GM12878 (cell line): ENCODE measurements at regions not wholly inside any gene's neighbourhood (a gene's known extent, or its start where the extent isn't known, plus 50 kb on each side); places are given as distances from the start of the nearest gene placed in this dataset.

Experiments
- ATAC-seq: fragments of 200-7000 bp; cut with Tn5 transposase; 3 replicates; pipeline ENCODE4 v1.9.1; 2020; ENCODE audit warnings: mild to moderate bottlenecking, moderate library complexity
- BruUV-seq: library from RNA; stranded (reverse); fragments of 400-500 nt; replicated peaks from 2 replicates; lab custom pipeline; 2021; lab: Mats Ljungman, UMichigan
- CTCF ChIA-PET: fragments of 300-600 bp; sonication (Branson Sonifier 250); formaldehyde crosslinking; extraction: SDS; loops from one replicate; lab custom pipeline; 2021; ENCODE audit warnings: inconsistent platforms; lab: Yijun Ruan, JAX
- POLR2A ChIA-PET: fragments of 350-600 bp; formaldehyde crosslinking; extraction: SDS; loops from one replicate; lab custom pipeline; 2021; ENCODE audit warnings: inconsistent platforms; lab: Charles Lee
- RAD21 ChIA-PET: fragments of 300-600 bp; sonication (Branson Sonifier 250); formaldehyde crosslinking; loops from one replicate; lab custom pipeline; 2023; ENCODE audit warnings: antibody characterized with exemption; ENCODE audit not compliant: unreplicated experiment; lab: Charles Lee
- SMC1A ChIA-PET: fragments of 300-600 bp; sonication (Branson Sonifier 250); formaldehyde crosslinking; loops from one replicate; lab custom pipeline; 2023; ENCODE audit not compliant: unreplicated experiment, uncharacterized antibody; lab: Charles Lee
- DNase-seq: peaks from one replicate; pipeline ENCODE4 v3.0.0-alpha.2; 2011; ENCODE audit warnings: low read depth, low spot score
- FAIRE-seq: peaks from 3 replicates; lab custom pipeline; 2011; peaks lifted over from hg19 to GRCh38; lab: Jason Lieb, UNC
- H2AFZ ChIP-seq: 2 replicates; pipeline ENCODE4 v1.6.0; 2011; ENCODE audit warnings: low read depth, low read length, control low read depth; ENCODE audit not compliant: control insufficient read depth
- H3K27ac ChIP-seq: 2 replicates; pipeline ENCODE4 v1.5.1; 2011; ENCODE audit warnings: control low read depth; ENCODE audit not compliant: control insufficient read depth, insufficient read depth
- H3K27me3 ChIP-seq, 2 experiments: replicated peaks in 1 of 2; 2 replicates each; pipeline versions ENCODE4 v1.6.0 to v1.6.1; 2011; ENCODE audit warnings: low read length in 1 of 2; ENCODE audit not compliant: control insufficient read depth in 2 of 2, insufficient read depth in 2 of 2
- H3K36me3 ChIP-seq, 2 experiments: 2 replicates each; pipeline ENCODE4 v1.5.1; 2011; ENCODE audit warnings: low read length in 1 of 2; ENCODE audit not compliant: control insufficient read depth in 2 of 2, insufficient read depth in 2 of 2
- H3K4me1 ChIP-seq: 2 replicates; pipeline ENCODE4 v1.6.1; 2011; ENCODE audit warnings: mild to moderate bottlenecking, low read length, moderate library complexity, mixed read lengths; ENCODE audit not compliant: control insufficient read depth, insufficient read depth
- H3K4me2 ChIP-seq: 2 replicates; pipeline ENCODE4 v1.6.0; 2011; ENCODE audit warnings: control low read depth; ENCODE audit not compliant: control insufficient read depth, insufficient read depth
- H3K4me3 ChIP-seq: fragments of 200-600 bp; sonication (generic); 2 replicates; pipeline ENCODE4 v1.5.1; 2016
- H3K79me2 ChIP-seq: 2 replicates; pipeline ENCODE4 v1.6.0; 2011; ENCODE audit warnings: low read length; ENCODE audit not compliant: control insufficient read depth, insufficient read depth
- H3K9ac ChIP-seq: 2 replicates; pipeline ENCODE4 v1.8.0; 2011; ENCODE audit warnings: low read length, control low read depth, mixed read lengths; ENCODE audit not compliant: control insufficient read depth, insufficient read depth
- H3K9me3 ChIP-seq: replicated peaks from 3 replicates; pipeline ENCODE4 v1.5.1; 2011; ENCODE audit warnings: mild to moderate bottlenecking, low read length; ENCODE audit not compliant: control insufficient read depth, insufficient read depth
- H4K20me1 ChIP-seq: 2 replicates; pipeline ENCODE4 v1.6.0; 2011; ENCODE audit not compliant: control insufficient read depth, insufficient read depth
- CBX3 ChIP-seq: fragments of 200-600 bp; sonication (generic); IDR thresholded peaks from 2 replicates; pipeline ENCODE4 v1.6.1; 2016; ENCODE audit warnings: low read depth, borderline replicate concordance
- CBX5 ChIP-seq: sonication (generic); IDR thresholded peaks from 2 replicates; pipeline ENCODE4 v1.6.1; 2016; ENCODE audit warnings: low read depth, moderate library complexity, mild to moderate bottlenecking, inconsistent platforms
- EP300 ChIP-seq, 2 experiments: fragments of 150-350 bp in 1 of 2; IDR thresholded peaks; 2 replicates each; pipeline ENCODE4 v1.6.1; 2011 to 2012; ENCODE audit warnings: low read depth in 2 of 2, low read length in 2 of 2, borderline replicate concordance in 1 of 2, improper control_type of control experiment in 1 of 2, inconsistent platforms in 1 of 2; ENCODE audit not compliant: control insufficient read depth in 1 of 2
- EZH2 ChIP-seq: IDR thresholded peaks from 2 replicates; pipeline ENCODE4 v1.6.1; 2012; ENCODE audit warnings: low read depth, mild to moderate bottlenecking, control low read depth, inconsistent platforms, low read length, borderline replicate concordance; ENCODE audit not compliant: control insufficient read depth
- GABPA ChIP-seq: IDR thresholded peaks from 2 replicates; pipeline ENCODE4 v1.6.1; 2014; ENCODE audit warnings: antibody characterized with exemption, low read depth, mild to moderate bottlenecking, inconsistent platforms
- IRF3 ChIP-seq: fragments of 450-650 bp; IDR thresholded peaks from 2 replicates; pipeline ENCODE4 v1.6.1; 2014; ENCODE audit warnings: mild to moderate bottlenecking
- IRF5 ChIP-seq: fragments of 450-650 bp; IDR thresholded peaks from 2 replicates; pipeline ENCODE4 v1.6.1; 2017; ENCODE audit warnings: borderline replicate concordance
- MTA2 ChIP-seq: fragments of 450-650 bp; IDR thresholded peaks from 2 replicates; pipeline ENCODE4 v1.6.1; 2016; ENCODE audit warnings: low read depth, mild to moderate bottlenecking, moderate library complexity
- PKNOX1 ChIP-seq: fragments of 450-650 bp; IDR thresholded peaks from 2 replicates; pipeline ENCODE4 v1.6.1; 2016; ENCODE audit warnings: mild to moderate bottlenecking
- RAD51 ChIP-seq: fragments of 450-650 bp; IDR thresholded peaks from 2 replicates; pipeline ENCODE4 v1.6.1; 2016; ENCODE audit warnings: moderate library complexity, mild to moderate bottlenecking, inconsistent platforms
- SPI1 ChIP-seq: IDR thresholded peaks from 2 replicates; pipeline ENCODE4 v1.6.1; 2011; ENCODE audit warnings: low read depth, mild to moderate bottlenecking, low read length, moderate library complexity, borderline replicate concordance; ENCODE audit not compliant: insufficient read depth
- TCF3 ChIP-seq: IDR thresholded peaks from 2 replicates; pipeline ENCODE4 v1.6.1; 2012; ENCODE audit warnings: low read depth, mild to moderate bottlenecking, low read length, borderline replicate concordance; ENCODE audit not compliant: insufficient read depth
- ZNF384 ChIP-seq: IDR thresholded peaks from 2 replicates; pipeline ENCODE4 v1.6.1; 2012; ENCODE audit warnings: low read depth, mild to moderate bottlenecking, low read length, improper control_type of control experiment, borderline replicate concordance
- WGBS: methylation state at CpG from one replicate; pipeline ENCODE4 v1.1.6; 2016; ENCODE audit warnings: low lambda C conversion rate; ENCODE audit not compliant: insufficient replicate concordance, insufficient coverage; ENCODE audit errors: missing lambda C conversion rate; 5-methylcytosine and 5-hydroxymethylcytosine counted together
- in situ Hi-C: fragments of 300-500 bp; cut with MboI; formaldehyde crosslinking; loops from 9 replicates; pipeline ENCODE4 v1.14.3; 2018; ENCODE audit warnings: mixed read lengths
- intact Hi-C: fragments of 100-400 bp; cut with micrococcal nuclease; formaldehyde crosslinking; loops from one replicate; pipeline ENCODE4 v1.14.2; 2022; ENCODE audit not compliant: unreplicated experiment

GRCh38 chr12:20305470-20305869 lies 62.9 kb upstream of the PDE3A start (continued):
- TF ChIP-seq IRF3 = no peak
- no peak for TF ChIP-seq CBX3
- no peak for TF ChIP-seq EZH2
- TF ChIP-seq TCF3 = no peak
- TF ChIP-seq MTA2 = no peak
- no peak for TF ChIP-seq CBX5
- TF ChIP-seq PKNOX1 = no peak

GRCh38 chr12:20309504-20310148 lies 58.7 kb upstream of the PDE3A start:
- Histone ChIP-seq H3K4me2 (no peak overlapping the region), H3K27me3 (no peaks in the 10 kb centered on the region), H3K79me2 (no peaks in the 10 kb centered on the region), H3K4me3 (no peak overlapping the region), H3K9ac (no peak overlapping the region), H3K36me3 (no peaks in the 10 kb centered on the region), H4K20me1 (no peaks in the 10 kb centered on the region), H3K27ac (no peak overlapping the region), H3K4me1 (no peaks in the 10 kb centered on the region), H3K9me3 (no peaks in the 10 kb centered on the region), H2AFZ (no peak overlapping the region)
- 28% methylated on average over 4 of the region's 4 CpGs for WGBS
- no peak for ATAC-seq
- no peak for DNase-seq
- in situ Hi-C loops = no loop called here
- intact Hi-C loops = no loop called here
- no peak for TF ChIP-seq CBX3
- TF ChIP-seq RAD51 = no peak
- TF ChIP-seq SPI1 = no peak
- TF ChIP-seq IRF5 = no peak
- no peak for TF ChIP-seq EP300 (IDR thresholded peaks at IDR 0.05; ENCODE audit: borderline replicate concordance in 1 of 2, control insufficient read depth in 1 of 2, low read depth in 2 of 2, low read length in 2 of 2)
- no peak for TF ChIP-seq GABPA
- TF ChIP-seq ZNF384 = no peak
- RAD21 ChIA-PET = no interaction called here
- SMC1A ChIA-PET = interaction anchor here (0.6 kb wide), 1 partner anchor 226 kb away, joined by 3 read pairs; no protein-coding TSS in a partner anchor
- POLR2A ChIA-PET = no interaction called here
- CTCF ChIA-PET = no interaction called here
- BruUV-seq = no TSS peak
- FAIRE-seq = no peak
